PC-3 (cell line): ENCODE measurements at regions not wholly inside any gene's neighbourhood (a gene's known extent, or its start where the extent isn't known, plus 50 kb on each side); places are given as distances from the start of the nearest gene placed in this dataset.

Experiments
- ATAC-seq: fragments of 200-7000 bp; cut with Tn5 transposase; 2 replicates; pipeline ENCODE4 v1.9.1; 2020; ENCODE audit warnings: mild to moderate bottlenecking, moderate library complexity
- BruUV-seq: library from RNA; stranded (reverse); fragments of 400-500 nt; replicated peaks from 2 replicates; lab custom pipeline; 2021; lab: Mats Ljungman, UMichigan
- CTCF ChIA-PET: fragments of 300-600 bp; sonication (Branson Sonifier 250); formaldehyde crosslinking; loops from one replicate; lab custom pipeline; 2022; ENCODE audit warnings: antibody characterized with exemption; lab: Charles Lee
- POLR2A ChIA-PET: fragments of 300-600 bp; sonication (Branson Sonifier 250); formaldehyde crosslinking; loops from one replicate; lab custom pipeline; 2022; ENCODE audit warnings: antibody characterized with exemption; ENCODE audit not compliant: unreplicated experiment; lab: Charles Lee
- DNase-seq: peaks from one replicate; pipeline ENCODE4 v3.0.0-alpha.2; 2015
- H2AFZ ChIP-seq: fragments of 300-600 bp; sonication (generic); 2 replicates; pipeline ENCODE4 v1.6.0; 2016; ENCODE audit warnings: antibody characterized with exemption, low read length
- H3F3A ChIP-seq: fragments of 300-600 bp; sonication (generic); one replicate; pipeline ENCODE4 v1.6.0; 2017; ENCODE audit warnings: antibody characterized with exemption, low read length, control low read depth, mild to moderate bottlenecking; ENCODE audit not compliant: unreplicated experiment
- H3K27ac ChIP-seq: fragments of 300-600 bp; sonication (generic); 2 replicates; pipeline ENCODE4 v1.5.1; 2016; ENCODE audit warnings: mild to moderate bottlenecking, low read length
- H3K27me3 ChIP-seq: fragments of 300-600 bp; sonication (generic); 2 replicates; pipeline ENCODE4 v1.6.1; 2016; ENCODE audit warnings: low read length, mixed read lengths
- H3K36me3 ChIP-seq: fragments of 300-600 bp; sonication (generic); 2 replicates; pipeline ENCODE4 v1.6.1; 2016; ENCODE audit warnings: low read depth, mixed run types, low read length, mixed read lengths
- H3K4me1 ChIP-seq: fragments of 300-600 bp; sonication (generic); 2 replicates; pipeline ENCODE4 v1.5.1; 2016; ENCODE audit warnings: low read length; ENCODE audit not compliant: insufficient read depth
- H3K4me2 ChIP-seq: fragments of 300-600 bp; sonication (generic); 2 replicates; pipeline ENCODE4 v1.6.0; 2016; ENCODE audit warnings: low read length
- H3K4me3 ChIP-seq: fragments of 300-600 bp; sonication (generic); 2 replicates; pipeline ENCODE4 v1.5.1; 2016; ENCODE audit warnings: mild to moderate bottlenecking, low read length, mixed read lengths
- H3K79me2 ChIP-seq: fragments of 300-600 bp; sonication (generic); 2 replicates; pipeline ENCODE4 v1.6.1; 2017; ENCODE audit warnings: low read length, mixed read lengths
- H3K9ac ChIP-seq: fragments of 300-600 bp; sonication (generic); 2 replicates; pipeline ENCODE4 v1.6.0; 2016; ENCODE audit warnings: mild to moderate bottlenecking, low read length
- H3K9me2 ChIP-seq: fragments of 300-600 bp; sonication (generic); replicated peaks from 2 replicates; pipeline ENCODE4 v1.6.1; 2016; ENCODE audit warnings: mixed run types, low read length, mixed read lengths
- H3K9me3 ChIP-seq: fragments of 300-600 bp; sonication (generic); 2 replicates; pipeline ENCODE4 v1.6.1; 2016; ENCODE audit warnings: low read length, mixed read lengths
- H4K20me1 ChIP-seq: fragments of 300-600 bp; sonication (generic); 2 replicates; pipeline ENCODE4 v1.6.1; 2016; ENCODE audit warnings: low read length, mixed read lengths
- CTCF ChIP-seq: fragments of 300-600 bp; sonication (generic); conservative IDR thresholded peaks from 2 replicates; pipeline ENCODE4 v1.5.1; 2017; ENCODE audit warnings: antibody characterized with exemption, low read depth, mild to moderate bottlenecking, low read length
- EZH2 ChIP-seq: fragments of 300-600 bp; sonication (generic); IDR thresholded peaks from one replicate; pipeline ENCODE4 v1.6.1; 2017; ENCODE audit warnings: antibody characterized with exemption, mild to moderate bottlenecking, low read length; ENCODE audit not compliant: unreplicated experiment
- EZH2phosphoT487 ChIP-seq: fragments of 300-600 bp; sonication (generic); IDR thresholded peaks from 2 replicates; pipeline ENCODE4 v1.6.1; 2018; ENCODE audit warnings: mild to moderate bottlenecking, antibody characterized with exemption, low read length, borderline replicate concordance
- intact Hi-C: fragments of 100-400 bp; cut with micrococcal nuclease; formaldehyde crosslinking; loops from 2 replicates; pipeline ENCODE4 v1.9.0; 2023

GRCh38 chr2:164439885-164440284, 181.4 kb downstream of the GRB14 start:
- Histone ChIP-seq H3K4me3 (no peak overlapping the region), H3F3A (no peaks in the 10 kb centered on the region), H3K9me3 (no peaks in the 10 kb centered on the region), H3K79me2 (no peaks in the 10 kb centered on the region), H3K9ac (no peak overlapping the region), H3K9me2 (no peaks in the 10 kb centered on the region), H3K27me3 (peaks cover 66% of the 10 kb centered on the region), H3K36me3 (no peaks in the 10 kb centered on the region), H4K20me1 (no peaks in the 10 kb centered on the region), H2AFZ (no peak overlapping the region), H3K4me1 (no peaks in the 10 kb centered on the region), H3K27ac (no peak overlapping the region), H3K4me2 (no peak overlapping the region)
- no peak for ATAC-seq
- DNase-seq, result no peak
- BruUV-seq, result no TSS peak
- ChIA-PET CTCF (no interaction called here), POLR2A (no interaction called here)
- intact Hi-C loops, result loop anchor here (10.0 kb wide), 1 partner anchor 965 kb away; no protein-coding TSS in a partner anchor
- no peak for TF ChIP-seq CTCF
- TF ChIP-seq EZH2, result no peak
- no peak for TF ChIP-seq EZH2phosphoT487

GRCh38 chr2:164439235-164439634, 182.0 kb downstream of the GRB14 start:
- Histone ChIP-seq H3K9me2 (no peaks in the 10 kb centered on the region), H3K27me3 (peaks cover 69% of the 10 kb centered on the region), H3K27ac (no peak overlapping the region), H3K4me1 (no peaks in the 10 kb centered on the region), H3K4me2 (no peak overlapping the region), H3F3A (no peaks in the 10 kb centered on the region), H3K36me3 (no peaks in the 10 kb centered on the region), H3K79me2 (no peaks in the 10 kb centered on the region), H3K9ac (no peak overlapping the region), H3K4me3 (no peak overlapping the region), H4K20me1 (no peaks in the 10 kb centered on the region), H2AFZ (no peak overlapping the region), H3K9me3 (no peaks in the 10 kb centered on the region)
- no peak for DNase-seq
- no TSS peak for BruUV-seq
- CTCF ChIA-PET, result no interaction called here
- POLR2A ChIA-PET, result no interaction called here
- no peak for ATAC-seq
- intact Hi-C loops, result loop anchor here (10.0 kb wide), 1 partner anchor 964 kb away; no protein-coding TSS in a partner anchor
- no peak for TF ChIP-seq CTCF

- no peaks in the 10 kb centered on the region for H3K9me3 ChIP-seq
- H3K36me3 ChIP-seq, result no peaks in the 10 kb centered on the region
- H3K4me3 ChIP-seq, result no peak overlapping the region
- intact Hi-C loops, result loop anchor here (10.0 kb wide), 1 partner anchor 964 kb away; no protein-coding TSS in a partner anchor
- H3K9me2 ChIP-seq, result no peaks in the 10 kb centered on the region
- no peak for DNase-seq
- H2AFZ ChIP-seq, result no peak overlapping the region
- no peaks in the 10 kb centered on the region for H3F3A ChIP-seq
- H3K4me2 ChIP-seq, result no peak overlapping the region
- CTCF ChIA-PET, result no interaction called here
- no TSS peak for BruUV-seq
- no peaks in the 10 kb centered on the region for H4K20me1 ChIP-seq
- no peak for TF ChIP-seq CTCF
- TF ChIP-seq EZH2, result no peak
- TF ChIP-seq EZH2phosphoT487, result no peak
- H3K27ac ChIP-seq, result no peak overlapping the region
- no peak for ATAC-seq
- no peaks in the 10 kb centered on the region for H3K79me2 ChIP-seq
- no peak overlapping the region for H3K9ac ChIP-seq
- POLR2A ChIA-PET, result no interaction called here
- H3K27me3 ChIP-seq, result peaks cover 73% of the 10 kb centered on the region
- H3K4me1 ChIP-seq, result no peaks in the 10 kb centered on the region
These were observed 182.6 kb downstream of the GRB14 start for GRCh38 chr2:164438490-164439205.
